ENCODE measurements at regions not wholly inside any gene's neighbourhood (a gene's known extent, or its start where the extent isn't known, plus 50 kb on each side); places are given as distances from the start of the nearest gene placed in this dataset.

- Histone ChIP-seq H3K4me1 (ENCODE audit: control insufficient read depth in 1 of 2, insufficient read depth in 2 of 2, low read length in 2 of 2) (no peaks in the 10 kb centered on the region), H3K9ac (ENCODE audit: low read length) (no peak overlapping the region), H3K36me3 (ENCODE audit: control insufficient read depth in 1 of 2, insufficient read depth in 2 of 2, low read length in 2 of 2) (no peaks in the 10 kb centered on the region), H3K27ac (ENCODE audit: low read depth, low read length) (no peak overlapping the region), H4K20me1 (ENCODE audit: insufficient read depth) (no peaks in the 10 kb centered on the region), H3K79me2 (ENCODE audit: insufficient read depth, low read length) (no peaks in the 10 kb centered on the region), H3K4me2 (ENCODE audit: low read length) (no peak overlapping the region), H3K9me2 (ENCODE audit: insufficient read depth) (no peaks in the 10 kb centered on the region), H3K4me3 (replicated peaks in 1 of 2; ENCODE audit: low read depth in 1 of 2, low read length in 2 of 2) (no peak overlapping the region), H3K9me3 (ENCODE audit: control insufficient read depth in 1 of 2, insufficient read depth in 1 of 2, low read depth in 1 of 2, low read length in 2 of 2) (no peaks in the 10 kb centered on the region), H2AFZ (ENCODE audit: low read depth, low read length, poor library complexity, severe bottlenecking) (no peak overlapping the region), H3K27me3 (ENCODE audit: insufficient read depth, low read length) (peaks cover 31% of the 10 kb centered on the region)
- no TSS peak for BruUV-seq (replicated peaks)
- no peak for ATAC-seq
- intact Hi-C loops (cut with micrococcal nuclease), result no loop called here
- CTCF ChIA-PET, result no interaction called here
- DNase-seq (ENCODE audit: low read depth, low spot score), result no peak
- RAD21 ChIA-PET (ENCODE audit: low non-redundant PET in 1 of 2, low total read pairs in 2 of 2, uncharacterized antibody in 2 of 2, unreplicated experiment in 2 of 2), result no interaction called here
- no peak for TF ChIP-seq CBX3 (IDR thresholded peaks at IDR 0.05; ENCODE audit: low read depth)
- TF ChIP-seq REST (IDR thresholded peaks at IDR 0.05; ENCODE audit: low read depth), result no peak
- no peak for TF ChIP-seq EZH2 (IDR thresholded peaks at IDR 0.05)
- TF ChIP-seq POLR2A (IDR thresholded peaks at IDR 0.05; ENCODE audit: borderline replicate concordance, extremely low read depth, insufficient read depth, insufficient read length), result no peak
- POLR2A ChIA-PET, result no interaction called here
Observed at GRCh38 chr6:167487749-167488664, 163.1 kb downstream of the TTLL2 start.

Data from HCT116 (cell line).